ENCODE measurements at regions not wholly inside any gene's neighbourhood (a gene's known extent, or its start where the extent isn't known, plus 50 kb on each side); places are given as distances from the start of the nearest gene placed in this dataset.

DNA sequence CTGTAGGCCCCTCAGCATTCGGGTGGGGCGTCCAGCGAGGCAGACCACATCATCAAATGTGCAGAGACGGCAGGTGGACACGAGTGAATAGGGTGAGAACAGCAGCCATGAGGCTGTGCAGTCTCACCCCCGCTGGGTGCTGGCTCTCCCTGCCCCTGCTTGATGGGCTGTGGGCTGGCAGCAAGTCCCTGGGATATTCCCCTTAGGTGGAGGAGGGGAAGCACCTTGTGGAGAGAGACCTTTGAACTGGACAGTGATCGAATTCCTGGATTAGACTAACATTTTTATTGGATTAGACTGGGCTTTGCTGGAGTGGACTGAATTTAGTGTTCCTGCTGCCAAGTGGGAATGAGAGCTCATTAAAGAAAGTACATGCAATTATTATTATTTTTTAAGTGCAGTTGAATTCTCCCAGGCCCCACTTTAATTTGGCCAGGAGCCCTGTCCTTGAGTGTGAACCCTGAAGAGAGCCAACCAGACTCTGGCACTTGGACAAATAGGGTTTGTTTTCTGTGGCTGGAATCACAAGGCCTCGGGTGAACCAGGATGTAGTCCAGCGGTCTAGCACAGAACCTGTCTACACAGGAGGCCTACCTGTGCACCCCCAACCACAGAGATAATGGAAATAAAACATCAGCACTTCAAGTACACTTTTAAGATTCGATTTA is 193.1 kb downstream of the ABHD5 start:
- Histone ChIP-seq H3K79me1 (ENCODE audit: insufficient read depth, low read depth, low read length, poor library complexity, severe bottlenecking) (no peaks in the 10 kb centered on the region), H2AK5ac (ENCODE audit: insufficient read length, low read length) (no peak overlapping the region), H2AFZ (ENCODE audit: low read length) (no peak overlapping the region), H4K91ac (ENCODE audit: insufficient read length, low read depth, low read length) (no peak overlapping the region), H3K27me3 (ENCODE audit: insufficient read depth, low read length) (no peaks in the 10 kb centered on the region), H3K23ac (ENCODE audit: insufficient read length, low read depth, low read length) (no peak overlapping the region), H3K9ac (ENCODE audit: extremely low read depth, insufficient read length, low read length) (no peak overlapping the region), H3K4me2 (ENCODE audit: insufficient read depth, insufficient read length, low read length) (no peak overlapping the region), H4K5ac (ENCODE audit: insufficient read length, low read depth, low read length) (no peak overlapping the region), H4K8ac (replicated peaks; ENCODE audit: insufficient read length, low read depth, low read length) (no peak overlapping the region), H2BK20ac (ENCODE audit: low read depth, low read length, poor library complexity, severe bottlenecking) (no peak overlapping the region), H3K23me2 (ENCODE audit: insufficient read length, low read depth, low read length, poor library complexity, severe bottlenecking) (no peaks in the 10 kb centered on the region), H2BK120ac (ENCODE audit: low read depth, low read length, poor library complexity, severe bottlenecking) (no peak overlapping the region), H4K20me1 (ENCODE audit: control insufficient read depth, insufficient read depth, insufficient read length) (no peaks in the 10 kb centered on the region), H2BK5ac (ENCODE audit: insufficient read length, low read length) (no peak overlapping the region), H2BK12ac (ENCODE audit: insufficient read length, low read depth, low read length) (no peak overlapping the region), H3K4me1 (ENCODE audit: insufficient read depth, low read length) (peaks cover 3% of the 10 kb centered on the region; the same call in 1 of the 2 replicates), H3T11ph (ENCODE audit: low read length) (no peak overlapping the region), H3K18ac (ENCODE audit: insufficient read length, low read depth, low read length) (no peak overlapping the region), H3K79me2 (ENCODE audit: insufficient read depth, low read length) (no peaks in the 10 kb centered on the region), H3K9me3 (ENCODE audit: control insufficient read depth, low read depth, low read length) (no peaks in the 10 kb centered on the region), H3K4ac (ENCODE audit: low read depth, low read length) (no peak overlapping the region), H3K56ac (ENCODE audit: insufficient read length, low read depth, low read length) (no peak overlapping the region), H3K14ac (ENCODE audit: insufficient read depth, low read length) (no peak overlapping the region), H2BK15ac (ENCODE audit: low read depth, low read length) (no peak overlapping the region), H3K27ac (ENCODE audit: insufficient read length, low read depth, low read length) (no peak overlapping the region)
- no CpG with 5 or more reads among the region's 10 CpGs for WGBS (ENCODE audit: extremely low coverage, insufficient read length, low lambda C conversion rate)
- no peak for DNase-seq
- no peak overlapping the region for H3K27ac Mint-ChIP-seq
- peaks cover 5% of the 10 kb centered on the region for H3K27me3 Mint-ChIP-seq (ENCODE audit: low read depth)
- no peaks in the 10 kb centered on the region for H3K9me3 Mint-ChIP-seq
- no peaks in the 10 kb centered on the region for H3K36me3 Mint-ChIP-seq (ENCODE audit: insufficient read depth in 1 of 3, low read depth in 3 of 3)
- TF ChIP-seq, protein P1, sequence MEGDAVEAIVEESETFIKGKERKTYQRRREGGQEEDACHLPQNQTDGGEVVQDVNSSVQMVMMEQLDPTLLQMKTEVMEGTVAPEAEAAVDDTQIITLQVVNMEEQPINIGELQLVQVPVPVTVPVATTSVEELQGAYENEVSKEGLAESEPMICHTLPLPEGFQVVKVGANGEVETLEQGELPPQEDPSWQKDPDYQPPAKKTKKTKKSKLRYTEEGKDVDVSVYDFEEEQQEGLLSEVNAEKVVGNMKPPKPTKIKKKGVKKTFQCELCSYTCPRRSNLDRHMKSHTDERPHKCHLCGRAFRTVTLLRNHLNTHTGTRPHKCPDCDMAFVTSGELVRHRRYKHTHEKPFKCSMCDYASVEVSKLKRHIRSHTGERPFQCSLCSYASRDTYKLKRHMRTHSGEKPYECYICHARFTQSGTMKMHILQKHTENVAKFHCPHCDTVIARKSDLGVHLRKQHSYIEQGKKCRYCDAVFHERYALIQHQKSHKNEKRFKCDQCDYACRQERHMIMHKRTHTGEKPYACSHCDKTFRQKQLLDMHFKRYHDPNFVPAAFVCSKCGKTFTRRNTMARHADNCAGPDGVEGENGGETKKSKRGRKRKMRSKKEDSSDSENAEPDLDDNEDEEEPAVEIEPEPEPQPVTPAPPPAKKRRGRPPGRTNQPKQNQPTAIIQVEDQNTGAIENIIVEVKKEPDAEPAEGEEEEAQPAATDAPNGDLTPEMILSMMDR (conservative IDR thresholded peaks at IDR 0.05), result no peak
- no peak overlapping the region for H3K4me3 Mint-ChIP-seq
- peaks cover 23 to 26% of the 10 kb centered on the region in 2 experiments for H3K4me1 Mint-ChIP-seq

Data from H9 (cell line).